Prostate gland (tissue), 2 donors: ENCODE measurements at regions not wholly inside any gene's neighbourhood (a gene's known extent, or its start where the extent isn't known, plus 50 kb on each side); places are given as distances from the start of the nearest gene placed in this dataset.

Experiments
- CTCF ChIP-seq, 4 experiments: fragments of 200-600 bp in 2 of 4; fragments of 450-650 bp in 2 of 4; sonication (generic) in 2 of 4; IDR thresholded peaks; 1 replicate in 3 of 4; 2 replicates in 1 of 4; pipeline ENCODE4 v1.5.1; 2016 to 2019; ENCODE audit warnings: antibody characterized with exemption in 4 of 4, mild to moderate bottlenecking in 2 of 4, moderate library complexity in 2 of 4
- POLR2A ChIP-seq: fragments of 450-650 bp; IDR thresholded peaks from one replicate; pipeline ENCODE4 v1.6.1; 2016; ENCODE audit warnings: antibody characterized with exemption, mild to moderate bottlenecking
- POLR2AphosphoS5 ChIP-seq: sonication (generic); formaldehyde crosslinking; IDR thresholded peaks from one replicate; pipeline ENCODE4 v1.6.1; 2017; ENCODE audit warnings: antibody characterized with exemption

GRCh38 chr1:200263203-200263602 is 146.6 kb downstream of the ZNF281 start:
- TF ChIP-seq CTCF (IDR thresholded peaks at IDR 0.05) (no peak), POLR2A (no peak), POLR2AphosphoS5 (no peak)
